Memory B cell (primary cell): ENCODE measurements at regions not wholly inside any gene's neighbourhood (a gene's known extent, or its start where the extent isn't known, plus 50 kb on each side); places are given as distances from the start of the nearest gene placed in this dataset.

Source experiments
- ATAC-seq: fragments of 150-1000 bp; cut with Tn5 transposase; 2 replicates; pipeline ENCODE4 v1.10.0; 2021; ENCODE audit warnings: low read depth, mild to moderate bottlenecking, moderate library complexity
- DNase-seq, 2 donors: peaks; one replicate each; pipeline ENCODE4 v3.0.0; 2022; ENCODE audit warnings: low spot score in 2 of 2
- H3K27ac Mint-ChIP-seq: one replicate; pipeline ENCODE4 v1.8.0; 2022; ENCODE audit warnings: mild to moderate bottlenecking, moderate library complexity, mixed read lengths
- H3K27me3 Mint-ChIP-seq: one replicate; pipeline ENCODE4 v1.8.0; 2022; ENCODE audit warnings: mixed read lengths
- H3K36me3 Mint-ChIP-seq: one replicate; pipeline ENCODE4 v1.8.0; 2022; ENCODE audit warnings: mild to moderate bottlenecking, mixed read lengths
- H3K4me1 Mint-ChIP-seq: one replicate; pipeline ENCODE4 v1.8.0; 2022; ENCODE audit warnings: mixed read lengths
- H3K4me3 Mint-ChIP-seq: one replicate; pipeline ENCODE4 v1.8.0; 2022; ENCODE audit warnings: mild to moderate bottlenecking, moderate library complexity, mixed read lengths
- H3K9me3 Mint-ChIP-seq: one replicate; pipeline ENCODE4 v1.8.0; 2022; ENCODE audit warnings: mixed read lengths

GRCh38 chr14:41171045-41171444 is 435.6 kb upstream of the LRFN5 start:
- H3K27ac Mint-ChIP-seq: no peak overlapping the region
- no peaks in the 10 kb centered on the region for H3K36me3 Mint-ChIP-seq
- H3K4me3 Mint-ChIP-seq: no peak overlapping the region
- DNase-seq (no peak), ATAC-seq (no peak)
- H3K27me3 Mint-ChIP-seq: no peaks in the 10 kb centered on the region
- peaks cover 4% of the 10 kb centered on the region for H3K4me1 Mint-ChIP-seq
- H3K9me3 Mint-ChIP-seq: peaks cover 11% of the 10 kb centered on the region

GRCh38 chr14:41167040-41167439 is 439.6 kb upstream of the LRFN5 start:
- peaks cover 9% of the 10 kb centered on the region for H3K9me3 Mint-ChIP-seq
- no peaks in the 10 kb centered on the region for H3K36me3 Mint-ChIP-seq
- no peak for ATAC-seq
- no peaks in the 10 kb centered on the region for H3K27me3 Mint-ChIP-seq
- peaks cover 4% of the 10 kb centered on the region for H3K4me1 Mint-ChIP-seq
- DNase-seq: no peak
- no peak overlapping the region for H3K27ac Mint-ChIP-seq
- H3K4me3 Mint-ChIP-seq: no peak overlapping the region

GRCh38 chr14:41154143-41154807 is 452.4 kb upstream of the LRFN5 start:
- Mint-ChIP-seq H3K36me3 (no peaks in the 10 kb centered on the region), H3K4me3 (no peak overlapping the region), H3K4me1 (no peaks in the 10 kb centered on the region), H3K27me3 (no peaks in the 10 kb centered on the region), H3K27ac (no peak overlapping the region), H3K9me3 (peaks cover 2% of the 10 kb centered on the region)
- no peak for ATAC-seq
- no peak for DNase-seq

- DNase-seq: no peak
- Mint-ChIP-seq H3K27me3 (no peaks in the 10 kb centered on the region), H3K27ac (no peak overlapping the region), H3K9me3 (no peaks in the 10 kb centered on the region), H3K4me1 (no peaks in the 10 kb centered on the region), H3K4me3 (no peak overlapping the region), H3K36me3 (no peaks in the 10 kb centered on the region)
- no peak for ATAC-seq
These were observed 460.3 kb upstream of the LRFN5 start for GRCh38 chr14:41146391-41146790.

- ATAC-seq (no peak), DNase-seq (no peak)
- Mint-ChIP-seq H3K27me3 (no peaks in the 10 kb centered on the region), H3K27ac (no peak overlapping the region), H3K4me3 (no peak overlapping the region), H3K36me3 (no peaks in the 10 kb centered on the region), H3K4me1 (no peaks in the 10 kb centered on the region), H3K9me3 (no peaks in the 10 kb centered on the region)
These were observed 462.3 kb upstream of the LRFN5 start for GRCh38 chr14:41144370-41144769.

GRCh38 chr14:41137741-41138140 is 468.9 kb upstream of the LRFN5 start:
- no peak for ATAC-seq
- no peaks in the 10 kb centered on the region for H3K9me3 Mint-ChIP-seq

GRCh38 chr14:41130274-41130673 is 476.4 kb upstream of the LRFN5 start:
- no peak for DNase-seq
- Mint-ChIP-seq H3K36me3 (no peaks in the 10 kb centered on the region), H3K4me1 (no peaks in the 10 kb centered on the region), H3K27me3 (no peaks in the 10 kb centered on the region), H3K4me3 (no peak overlapping the region), H3K9me3 (no peaks in the 10 kb centered on the region), H3K27ac (no peak overlapping the region)
- ATAC-seq: no peak

More at GRCh38 chr14:41137741-41138140, 468.9 kb upstream of the LRFN5 start:
- no peak overlapping the region for H3K4me3 Mint-ChIP-seq
- H3K4me1 Mint-ChIP-seq: no peaks in the 10 kb centered on the region
- no peak overlapping the region for H3K27ac Mint-ChIP-seq
- H3K36me3 Mint-ChIP-seq: no peaks in the 10 kb centered on the region
- no peaks in the 10 kb centered on the region for H3K27me3 Mint-ChIP-seq
- no peak for DNase-seq

- Mint-ChIP-seq H3K27ac (no peak overlapping the region), H3K36me3 (no peaks in the 10 kb centered on the region), H3K9me3 (no peaks in the 10 kb centered on the region), H3K4me1 (no peaks in the 10 kb centered on the region), H3K4me3 (no peak overlapping the region), H3K27me3 (no peaks in the 10 kb centered on the region)
- ATAC-seq (no peak), DNase-seq (no peak)
These were observed 486.3 kb upstream of the LRFN5 start for GRCh38 chr14:41120402-41120801.

GRCh38 chr14:41096131-41096530 is 510.5 kb upstream of the LRFN5 start:
- Mint-ChIP-seq H3K9me3 (peaks cover 5% of the 10 kb centered on the region), H3K36me3 (no peaks in the 10 kb centered on the region), H3K4me3 (no peak overlapping the region), H3K27me3 (no peaks in the 10 kb centered on the region), H3K27ac (no peak overlapping the region), H3K4me1 (no peaks in the 10 kb centered on the region)
- DNase-seq (no peak), ATAC-seq (no peak)

GRCh38 chr14:41087056-41087455 is 519.6 kb upstream of the LRFN5 start:
- no peaks in the 10 kb centered on the region for H3K4me1 Mint-ChIP-seq
- no peaks in the 10 kb centered on the region for H3K36me3 Mint-ChIP-seq
- H3K4me3 Mint-ChIP-seq: no peak overlapping the region
- H3K9me3 Mint-ChIP-seq: peaks cover 5% of the 10 kb centered on the region
- no peaks in the 10 kb centered on the region for H3K27me3 Mint-ChIP-seq
- DNase-seq (no peak), ATAC-seq (no peak)
- no peak overlapping the region for H3K27ac Mint-ChIP-seq

- Mint-ChIP-seq H3K4me3 (no peak overlapping the region), H3K4me1 (no peaks in the 10 kb centered on the region), H3K36me3 (no peaks in the 10 kb centered on the region), H3K27me3 (no peaks in the 10 kb centered on the region), H3K27ac (no peak overlapping the region), H3K9me3 (no peaks in the 10 kb centered on the region)
- ATAC-seq (no peak), DNase-seq (no peak)
These were observed 533.1 kb upstream of the LRFN5 start for GRCh38 chr14:41073544-41073943.

- DNase-seq (no peak), ATAC-seq (no peak)
- no peak overlapping the region for H3K27ac Mint-ChIP-seq
- H3K36me3 Mint-ChIP-seq: no peaks in the 10 kb centered on the region
- H3K27me3 Mint-ChIP-seq: no peaks in the 10 kb centered on the region
- H3K4me1 Mint-ChIP-seq: no peaks in the 10 kb centered on the region
- no peaks in the 10 kb centered on the region for H3K9me3 Mint-ChIP-seq
- no peak overlapping the region for H3K4me3 Mint-ChIP-seq
These were observed 533.9 kb upstream of the LRFN5 start for GRCh38 chr14:41072776-41073175.

GRCh38 chr14:41071351-41071750 is 535.3 kb upstream of the LRFN5 start:
- Mint-ChIP-seq H3K9me3 (no peaks in the 10 kb centered on the region), H3K27ac (no peak overlapping the region), H3K27me3 (no peaks in the 10 kb centered on the region), H3K36me3 (no peaks in the 10 kb centered on the region), H3K4me1 (no peaks in the 10 kb centered on the region), H3K4me3 (no peak overlapping the region)
- ATAC-seq (no peak), DNase-seq (no peak)

GRCh38 chr14:41062826-41063225 is 543.9 kb upstream of the LRFN5 start:
- Mint-ChIP-seq H3K4me3 (no peak overlapping the region), H3K27me3 (no peaks in the 10 kb centered on the region), H3K9me3 (peaks cover 3% of the 10 kb centered on the region), H3K36me3 (no peaks in the 10 kb centered on the region), H3K27ac (no peak overlapping the region), H3K4me1 (no peaks in the 10 kb centered on the region)
- DNase-seq: no peak
- no peak for ATAC-seq

GRCh38 chr14:41055589-41055988 is 551.1 kb upstream of the LRFN5 start:
- Mint-ChIP-seq H3K4me1 (no peaks in the 10 kb centered on the region), H3K4me3 (no peak overlapping the region), H3K27me3 (no peaks in the 10 kb centered on the region), H3K9me3 (peaks cover 1% of the 10 kb centered on the region), H3K27ac (no peak overlapping the region), H3K36me3 (no peaks in the 10 kb centered on the region)
- DNase-seq (no peak), ATAC-seq (no peak)
